OCI-LY3 (cell line): ENCODE measurements at regions not wholly inside any gene's neighbourhood (a gene's known extent, or its start where the extent isn't known, plus 50 kb on each side); places are given as distances from the start of the nearest gene placed in this dataset.

Source experiments
- CTCF ChIP-seq: fragments of 200-600, 300-600 bp; sonication (generic); IDR thresholded peaks from 2 replicates; pipeline ENCODE4 v1.5.1; 2014; ENCODE audit warnings: antibody characterized with exemption, low read length, low read depth
- EZH2phosphoT487 ChIP-seq: fragments of 200-600 bp; shearing (Covaris generic); IDR thresholded peaks from 2 replicates; pipeline ENCODE4 v1.6.1; 2018; ENCODE audit warnings: antibody characterized with exemption, mixed run types, low read depth

- no peak for TF ChIP-seq CTCF
- no peak for TF ChIP-seq EZH2phosphoT487
Measured at GRCh38 chr4:106418444-106418843, 49.9 kb upstream of the GIMD1 start.
